ENCODE measurements at regions not wholly inside any gene's neighbourhood (a gene's known extent, or its start where the extent isn't known, plus 50 kb on each side); places are given as distances from the start of the nearest gene placed in this dataset. TPM values are rescaled to one million over a fixed set of nuclear protein-coding genes. Genes with fewer than 3 reads are reported as not detected.

Small RNA genes lying in the stretch of these regions (microRNA-seq; reads per million reads assigned to microRNA genes)
- gene MIR4280 = not detected

Small RNA genes lying in the stretch of these regions (small RNA-seq; reads per million reads assigned to genes)
- gene MIR4280 = not detected
- gene RN7SKP34 = not detected

All from thyroid gland (tissue), 2 donors.